Adrenal gland (tissue), 9 donors: ENCODE measurements at regions not wholly inside any gene's neighbourhood (a gene's known extent, or its start where the extent isn't known, plus 50 kb on each side); places are given as distances from the start of the nearest gene placed in this dataset.

ENCODE experiments used
- DNase-seq, 7 donors: peaks; one replicate each; pipeline ENCODE4 v3.0.0-alpha.2; 2019 to 2020
- H3K27ac ChIP-seq, 5 donors: fragments of 200-600 bp; sonication (generic) in 4 of 5; 1 replicate in 3 of 5; 2 replicates in 2 of 5; pipeline versions ENCODE4 v1.5.1 to v1.8.0; 2016 to 2020; ENCODE audit warnings: mild to moderate bottlenecking in 1 of 5
- H3K27me3 ChIP-seq: fragments of 200-600 bp; 2 replicates; pipeline ENCODE4 v1.8.0; 2021
- H3K36me3 ChIP-seq, 2 donors: fragments of 200-600 bp; replicated peaks in 1 of 2; 1 replicate in 1 of 2; 2 replicates in 1 of 2; pipeline versions ENCODE4 v1.5.1 to v1.8.0; 2018 to 2022
- H3K4me1 ChIP-seq, 2 donors: fragments of 200-600 bp; replicated peaks in 1 of 2; 1 replicate in 1 of 2; 2 replicates in 1 of 2; pipeline versions ENCODE4 v1.5.1 to v1.8.0; 2018 to 2021
- H3K4me3 ChIP-seq, 4 donors: fragments of 200-600 bp; sonication (generic) in 3 of 4; one replicate each; pipeline ENCODE4 v1.5.1; 2016 to 2018
- H3K9me3 ChIP-seq, 3 donors: fragments of 200-600 bp; sonication (generic) in 1 of 3; replicated peaks in 1 of 3; 1 replicate in 2 of 3; 2 replicates in 1 of 3; pipeline versions ENCODE4 v1.5.1 to v1.8.0; 2016 to 2021
- POLR2A ChIP-seq, 2 donors: fragments of 450-650 bp; IDR thresholded peaks; one replicate each; pipeline ENCODE4 v1.6.1; 2017; ENCODE audit warnings: antibody characterized with exemption in 2 of 2, mild to moderate bottlenecking in 2 of 2, moderate library complexity in 1 of 2
- WGBS, 4 donors: extraction: QIAGEN DNeasy Blood & Tissue Kit in 2 of 4; methylation state at CpG; one replicate each; pipeline versions ENCODE4 v1.1.5 to v1.1.7; 2013 to 2017; 5-methylcytosine and 5-hydroxymethylcytosine counted together
- intact Hi-C, 2 donors: fragments of 100-400 bp; cut with DNase I; formaldehyde crosslinking; loops; one replicate each; pipeline versions ENCODE4 v1.14.1 to v1.15.0; 2022 to 2023
- TF ChIP-seq, protein P1 (sequence below), 6 experiments: fragments of 450-650 bp in 4 of 6; fragments of 200-600 bp in 2 of 6; sonication (generic) in 1 of 6; IDR thresholded peaks; 1 replicate in 5 of 6; 2 replicates in 1 of 6; pipeline versions ENCODE4 v1.5.1 to v1.8.0; 2016 to 2021; ENCODE audit warnings: antibody characterized with exemption in 6 of 6, mild to moderate bottlenecking in 2 of 6, moderate library complexity in 1 of 6
- donor health status: healthy with polysubstance abuse.
- donor health status: Bipolar disorder and iron deficiency.
- donor health status: DM: yes; HTN: yes; CAD: no.
- donor health status: DM: no; HTN: no; CAD: no.
- donor health status: DM: no; HTN: no; CAD: no.

DNA sequence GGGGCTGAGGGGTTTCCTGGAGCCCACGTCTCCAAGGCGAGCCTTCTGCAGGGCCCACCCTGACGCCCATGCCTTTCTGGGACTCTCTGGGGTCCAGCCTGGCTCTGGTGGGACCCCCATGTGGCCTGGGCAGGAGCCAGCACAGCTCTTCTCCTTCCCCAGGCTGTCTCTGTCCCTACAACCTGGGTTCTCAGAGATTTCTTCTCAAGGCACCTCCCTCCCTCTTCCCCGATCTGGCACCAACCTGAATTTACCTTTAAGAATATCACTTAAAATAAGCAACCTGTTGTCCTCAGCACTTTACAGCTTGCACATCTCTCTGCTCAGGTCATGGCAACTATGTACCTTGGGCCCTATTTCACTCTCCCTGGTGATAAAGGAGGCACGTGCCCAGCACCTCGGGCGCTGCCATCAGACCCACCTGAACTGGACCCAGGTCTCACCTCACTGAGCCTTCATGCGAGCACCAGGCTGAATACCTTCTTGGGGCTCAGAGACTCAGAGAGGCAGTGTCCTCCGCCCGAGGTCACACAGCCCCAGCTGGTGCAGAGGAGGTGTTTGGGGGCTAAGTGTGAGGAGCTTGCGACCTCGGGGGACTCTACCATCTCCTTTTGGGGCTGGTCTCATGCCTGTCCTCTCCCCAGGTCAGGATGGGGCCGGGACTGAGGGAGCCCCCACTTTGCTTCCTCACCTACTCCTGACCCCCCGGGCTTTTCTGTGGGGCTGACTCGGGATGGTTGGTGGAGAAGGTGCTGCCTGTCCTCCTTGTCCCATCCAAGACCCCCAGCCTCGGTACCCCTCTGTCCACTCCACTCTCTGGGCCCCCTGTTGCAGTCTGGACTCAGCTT is 217.7 kb downstream of the C9orf50 start:
- TF ChIP-seq, protein P1, sequence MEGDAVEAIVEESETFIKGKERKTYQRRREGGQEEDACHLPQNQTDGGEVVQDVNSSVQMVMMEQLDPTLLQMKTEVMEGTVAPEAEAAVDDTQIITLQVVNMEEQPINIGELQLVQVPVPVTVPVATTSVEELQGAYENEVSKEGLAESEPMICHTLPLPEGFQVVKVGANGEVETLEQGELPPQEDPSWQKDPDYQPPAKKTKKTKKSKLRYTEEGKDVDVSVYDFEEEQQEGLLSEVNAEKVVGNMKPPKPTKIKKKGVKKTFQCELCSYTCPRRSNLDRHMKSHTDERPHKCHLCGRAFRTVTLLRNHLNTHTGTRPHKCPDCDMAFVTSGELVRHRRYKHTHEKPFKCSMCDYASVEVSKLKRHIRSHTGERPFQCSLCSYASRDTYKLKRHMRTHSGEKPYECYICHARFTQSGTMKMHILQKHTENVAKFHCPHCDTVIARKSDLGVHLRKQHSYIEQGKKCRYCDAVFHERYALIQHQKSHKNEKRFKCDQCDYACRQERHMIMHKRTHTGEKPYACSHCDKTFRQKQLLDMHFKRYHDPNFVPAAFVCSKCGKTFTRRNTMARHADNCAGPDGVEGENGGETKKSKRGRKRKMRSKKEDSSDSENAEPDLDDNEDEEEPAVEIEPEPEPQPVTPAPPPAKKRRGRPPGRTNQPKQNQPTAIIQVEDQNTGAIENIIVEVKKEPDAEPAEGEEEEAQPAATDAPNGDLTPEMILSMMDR (IDR thresholded peaks at IDR 0.05): no peak
- no peak for TF ChIP-seq POLR2A (IDR thresholded peaks at IDR 0.05)
- Histone ChIP-seq H3K36me3 (no peaks in the 10 kb centered on the region), H3K27me3 (no peaks in the 10 kb centered on the region), H3K27ac (peak overlapping the region in 2 of 5 donors; percentile 72 to 77), H3K9me3 (no peaks in the 10 kb centered on the region), H3K4me1 (peaks cover 0 to 11% of the 10 kb centered on the region in 2 donors), H3K4me3 (no peak overlapping the region)
- intact Hi-C loops: no loop called here
- WGBS, 4 donors: 88 to 89% (median 89%) methylated on average over 16 of the region's 16 CpGs
- DNase-seq: no peak

DNA sequence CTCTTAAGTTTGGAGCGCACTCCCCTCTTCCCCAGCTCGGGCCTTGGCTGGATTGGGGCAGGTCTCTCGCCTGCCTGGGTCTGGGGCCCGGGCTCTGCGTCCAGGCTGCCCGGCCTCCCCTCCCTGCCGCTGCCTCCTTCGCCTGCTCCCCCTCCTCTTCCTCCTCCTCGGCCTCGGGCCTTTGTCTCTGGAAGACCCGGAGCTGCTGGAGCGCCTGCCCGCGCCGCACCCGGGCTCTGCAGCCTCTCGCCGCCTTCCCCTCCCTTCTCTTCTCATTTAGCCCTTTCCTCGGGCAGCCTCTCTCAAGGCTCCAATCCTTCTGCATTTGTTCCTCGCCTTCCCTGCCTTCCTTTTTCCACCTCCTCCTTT is 218.5 kb downstream of the C9orf50 start:
- no peaks in the 10 kb centered on the region for H3K27me3 ChIP-seq
- intact Hi-C loops: no loop called here
- no peak for TF ChIP-seq POLR2A (IDR thresholded peaks at IDR 0.05)
- TF ChIP-seq, protein P1 (IDR thresholded peaks at IDR 0.05): no peak
- peak overlapping the region in 2 of 5 donors; percentile 27 to 77 for H3K27ac ChIP-seq
- no peak for DNase-seq
- H3K4me3 ChIP-seq: no peak overlapping the region
- no peaks in the 10 kb centered on the region for H3K9me3 ChIP-seq
- H3K36me3 ChIP-seq: no peaks in the 10 kb centered on the region
- WGBS, 4 donors: 52 to 61% (median 56%) methylated on average over 18 to 20 of the region's 20 CpGs
- peaks cover 0 to 11% of the 10 kb centered on the region in 2 donors for H3K4me1 ChIP-seq

DNA sequence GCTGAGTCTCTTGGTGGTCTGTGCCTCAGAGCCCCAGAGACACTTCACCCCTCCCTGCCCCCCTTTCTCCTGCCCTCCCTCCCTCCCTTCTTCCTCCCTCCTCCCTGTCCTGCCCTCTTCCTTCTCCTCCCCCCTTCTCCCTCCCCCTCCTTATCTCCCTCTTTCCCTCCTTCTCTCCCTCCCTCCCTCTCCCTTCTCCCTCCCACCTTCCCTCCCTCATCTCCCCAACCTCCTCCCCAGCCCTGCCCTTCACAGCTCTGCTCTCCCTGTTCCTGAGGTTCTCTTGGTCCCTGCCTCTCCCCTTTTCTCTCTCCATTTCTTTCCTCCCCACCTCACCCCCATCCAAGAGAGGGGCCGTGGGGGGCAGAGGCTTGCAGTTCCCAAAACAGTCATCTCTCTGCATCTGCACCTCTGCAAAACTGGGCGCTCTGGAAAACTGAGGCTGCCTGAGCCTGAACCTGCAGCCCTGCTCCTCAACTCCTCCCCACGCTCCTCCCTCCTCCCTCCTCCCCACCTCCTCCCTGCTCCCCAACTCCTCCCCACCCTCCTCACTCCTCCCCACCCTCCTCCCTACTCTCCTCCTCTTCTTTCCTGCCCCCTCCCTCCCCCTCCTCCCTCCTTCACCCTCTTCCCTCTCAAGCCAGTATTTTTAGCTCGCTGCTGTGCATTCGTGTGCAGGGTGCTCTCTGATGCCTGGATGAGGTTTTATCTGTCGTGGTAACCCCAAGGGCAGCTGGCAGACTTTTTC is 219.1 kb downstream of the C9orf50 start:
- H3K27ac ChIP-seq: peak overlapping the region in 2 of 5 donors; percentile 72 to 77
- intact Hi-C loops: no loop called here
- DNase-seq: peak in 2 of 7 donors; percentile 23 to 58
- H3K4me3 ChIP-seq: no peak overlapping the region
- TF ChIP-seq, protein P1 (IDR thresholded peaks at IDR 0.05): no peak
- no peaks in the 10 kb centered on the region for H3K27me3 ChIP-seq
- no peaks in the 10 kb centered on the region for H3K9me3 ChIP-seq
- no peaks in the 10 kb centered on the region for H3K36me3 ChIP-seq
- 32 to 46% (median 40%) methylated on average over 6 of the region's 6 CpGs for WGBS, 4 donors
- H3K4me1 ChIP-seq: peaks cover 0 to 11% of the 10 kb centered on the region in 2 donors

DNA sequence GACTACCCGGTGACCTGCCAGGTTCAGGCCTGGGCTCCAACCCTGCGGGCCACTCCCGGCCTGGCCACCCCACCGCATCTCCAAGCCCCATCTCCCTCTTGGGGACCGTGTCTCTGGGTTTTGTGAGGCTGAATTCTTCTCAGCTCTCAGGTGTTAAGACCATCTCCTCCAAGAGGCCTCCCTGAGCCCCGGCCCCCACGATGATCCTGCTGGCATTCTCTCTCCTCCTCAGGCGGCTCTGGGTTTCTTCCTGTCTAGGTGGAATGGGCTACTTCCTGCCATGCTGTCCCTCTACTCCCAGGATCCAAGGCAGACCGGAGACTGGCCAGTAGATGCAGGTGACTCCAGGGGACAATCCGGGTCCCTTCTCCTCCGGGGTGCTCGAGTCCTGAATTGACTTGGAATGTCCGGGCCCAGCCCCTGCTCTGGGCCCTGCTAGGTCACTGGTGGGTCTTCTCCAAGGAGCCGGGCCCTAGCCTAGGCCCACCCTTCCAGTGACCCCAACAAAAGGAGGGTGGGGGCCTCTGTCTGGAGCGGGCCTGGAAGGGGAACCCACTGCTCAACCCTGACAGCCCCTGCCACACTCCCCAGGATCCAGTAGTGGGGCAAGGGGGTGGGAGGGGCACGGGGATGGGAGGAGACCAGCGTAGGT is 219.8 kb downstream of the C9orf50 start:
- no peaks in the 10 kb centered on the region for H3K27me3 ChIP-seq
- peak overlapping the region in 2 of 5 donors; percentile 54 to 72 for H3K27ac ChIP-seq
- no peak for TF ChIP-seq POLR2A (IDR thresholded peaks at IDR 0.05)
- TF ChIP-seq, protein P1 (IDR thresholded peaks at IDR 0.05): no peak
- DNase-seq: no peak
- no peak overlapping the region for H3K4me3 ChIP-seq
- intact Hi-C loops: no loop called here
- WGBS, 4 donors: 85 to 88% (median 86%) methylated on average over 11 to 17 of the region's 17 CpGs
- H3K4me1 ChIP-seq: peaks cover 0 to 11% of the 10 kb centered on the region in 2 donors
- no peaks in the 10 kb centered on the region for H3K36me3 ChIP-seq
- H3K9me3 ChIP-seq: no peaks in the 10 kb centered on the region
